ENCODE measurements at regions not wholly inside any gene's neighbourhood (a gene's known extent, or its start where the extent isn't known, plus 50 kb on each side); places are given as distances from the start of the nearest gene placed in this dataset.
A peak's percentile ranks its signal among the peaks of the same experiment; 100 is the strongest.

- ChIA-PET CTCF (interaction anchor here (1.5 kb wide), 1 partner anchor 12 kb away, joined by 3 read pairs; no protein-coding TSS in a partner anchor), POLR2A (no interaction called here)
- Mint-ChIP-seq H3K9me3 (ENCODE audit: low read depth) (no peaks in the 10 kb centered on the region), H3K4me3 (no peak overlapping the region), H3K27me3 (peaks cover 22% of the 10 kb centered on the region), H3K36me3 (ENCODE audit: low read depth) (no peaks in the 10 kb centered on the region), H3K27ac (no peak overlapping the region), H3K4me1 (no peaks in the 10 kb centered on the region)
- no peak for ATAC-seq
- intact Hi-C loops (cut with DNase I, micrococcal nuclease): no loop called here
- no peak for DNase-seq
These were observed 534.7 kb downstream of the PLCL1 start for GRCh38 chr2:198339116-198339515.

GRCh38 chr2:198337368-198337767, 533.0 kb downstream of the PLCL1 start:
- no peaks in the 10 kb centered on the region for H3K4me1 Mint-ChIP-seq
- POLR2A ChIA-PET: no interaction called here
- ATAC-seq (no peak), DNase-seq (no peak)
- H3K27ac Mint-ChIP-seq: no peak overlapping the region
- intact Hi-C loops (cut with DNase I, micrococcal nuclease): no loop called here
- H3K4me3 Mint-ChIP-seq: no peak overlapping the region
- H3K36me3 Mint-ChIP-seq (ENCODE audit: low read depth): no peaks in the 10 kb centered on the region
- H3K9me3 Mint-ChIP-seq (ENCODE audit: low read depth): no peaks in the 10 kb centered on the region
- peaks cover 19% of the 10 kb centered on the region for H3K27me3 Mint-ChIP-seq
- CTCF ChIA-PET: interaction anchor here (0.6 to 1.5 kb wide), 4 partner anchors 13 to 87 kb away, joined by 3 to 4 read pairs (median 3); no protein-coding TSS in a partner anchor

DNA sequence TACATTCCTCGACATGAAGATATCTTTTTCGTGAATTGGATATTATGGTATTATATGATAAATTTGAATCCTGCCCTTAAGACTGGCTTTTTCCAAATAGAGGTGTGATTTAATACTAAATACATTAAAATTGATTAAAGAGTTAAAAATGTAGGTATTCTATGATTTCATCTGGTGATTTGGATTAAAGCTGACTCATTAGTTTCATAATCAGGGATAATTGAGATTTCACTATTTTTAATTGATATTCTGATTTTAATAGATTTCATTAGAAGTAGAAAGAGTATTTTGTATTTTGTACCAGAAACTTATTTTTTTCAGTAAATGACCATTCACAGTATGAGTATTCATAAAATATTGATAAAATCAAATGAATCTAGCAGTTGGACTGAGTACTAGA, 524.1 kb downstream of the PLCL1 start:
- no peaks in the 10 kb centered on the region for H3K9me3 Mint-ChIP-seq (ENCODE audit: low read depth)
- H3K27me3 Mint-ChIP-seq: peaks cover 11% of the 10 kb centered on the region
- H3K4me3 Mint-ChIP-seq: no peak overlapping the region
- no peak for ATAC-seq
- ChIA-PET CTCF (interaction anchor here (1.0 kb wide), 1 partner anchor 19 kb away, joined by 3 read pairs; no protein-coding TSS in a partner anchor), POLR2A (no interaction called here)
- H3K36me3 Mint-ChIP-seq (ENCODE audit: low read depth): no peaks in the 10 kb centered on the region
- H3K27ac Mint-ChIP-seq: no peak overlapping the region
- intact Hi-C loops (cut with DNase I, micrococcal nuclease): no loop called here
- H3K4me1 Mint-ChIP-seq: peaks cover 21% of the 10 kb centered on the region
- DNase-seq: no peak

DNA sequence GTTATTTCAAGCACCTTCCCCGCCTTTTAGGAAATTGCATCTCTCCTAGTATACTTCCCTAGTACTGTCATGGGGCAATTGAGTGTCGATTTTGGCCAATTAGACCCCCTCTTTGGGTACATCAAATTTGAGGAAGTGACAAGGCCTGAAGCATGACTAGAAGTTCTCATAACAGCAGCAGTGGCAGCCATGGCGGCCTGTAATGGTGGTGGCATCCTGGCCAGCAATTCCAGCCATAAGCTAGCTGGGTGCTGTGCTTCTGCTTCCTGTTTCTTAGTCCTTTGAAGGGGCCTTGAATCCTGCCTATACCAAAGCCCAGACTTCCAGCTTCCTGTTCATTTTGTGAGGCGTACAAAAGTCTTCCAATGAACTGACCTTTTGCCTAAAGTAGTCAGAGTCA, 523.1 kb downstream of the PLCL1 start:
- Mint-ChIP-seq H3K36me3 (ENCODE audit: low read depth) (no peaks in the 10 kb centered on the region), H3K9me3 (ENCODE audit: low read depth) (no peaks in the 10 kb centered on the region), H3K4me3 (no peak overlapping the region), H3K4me1 (peaks cover 21% of the 10 kb centered on the region), H3K27me3 (peaks cover 13% of the 10 kb centered on the region), H3K27ac (no peak overlapping the region)
- no peak for DNase-seq
- no peak for ATAC-seq
- POLR2A ChIA-PET: no interaction called here
- intact Hi-C loops (cut with DNase I, micrococcal nuclease): no loop called here
- CTCF ChIA-PET: no interaction called here

GRCh38 chr2:198326431-198326830, 522.0 kb downstream of the PLCL1 start:
- POLR2A ChIA-PET: no interaction called here
- Mint-ChIP-seq H3K36me3 (ENCODE audit: low read depth) (no peaks in the 10 kb centered on the region), H3K4me3 (no peak overlapping the region), H3K4me1 (peaks cover 21% of the 10 kb centered on the region), H3K9me3 (ENCODE audit: low read depth) (no peaks in the 10 kb centered on the region), H3K27me3 (peaks cover 16% of the 10 kb centered on the region), H3K27ac (no peak overlapping the region)
- intact Hi-C loops (cut with DNase I, micrococcal nuclease): no loop called here
- ATAC-seq: peak; percentile 76
- CTCF ChIA-PET: no interaction called here
- no peak for DNase-seq

GRCh38 chr2:198325359-198325758, 521.0 kb downstream of the PLCL1 start:
- DNase-seq (no peak), ATAC-seq (peak; percentile 75)
- Mint-ChIP-seq H3K27me3 (peaks cover 19% of the 10 kb centered on the region), H3K4me1 (peaks cover 21% of the 10 kb centered on the region), H3K36me3 (ENCODE audit: low read depth) (no peaks in the 10 kb centered on the region), H3K4me3 (no peak overlapping the region), H3K27ac (no peak overlapping the region), H3K9me3 (ENCODE audit: low read depth) (no peaks in the 10 kb centered on the region)
- CTCF ChIA-PET: no interaction called here
- POLR2A ChIA-PET: no interaction called here
- intact Hi-C loops (cut with DNase I, micrococcal nuclease): no loop called here

GRCh38 chr2:198324071-198324470, 519.7 kb downstream of the PLCL1 start:
- H3K4me3 Mint-ChIP-seq: no peak overlapping the region
- no peak overlapping the region for H3K27ac Mint-ChIP-seq
- no peaks in the 10 kb centered on the region for H3K36me3 Mint-ChIP-seq (ENCODE audit: low read depth)
- H3K4me1 Mint-ChIP-seq: peaks cover 21% of the 10 kb centered on the region
- ChIA-PET CTCF (interaction anchor here (0.8 to 1.3 kb wide), 5 partner anchors 9 to 27 kb away, joined by 3 to 10 read pairs (median 3); no protein-coding TSS in a partner anchor), POLR2A (no interaction called here)
- intact Hi-C loops (cut with DNase I, micrococcal nuclease): no loop called here
- ATAC-seq (no peak), DNase-seq (no peak)
- H3K9me3 Mint-ChIP-seq (ENCODE audit: low read depth): no peaks in the 10 kb centered on the region
- H3K27me3 Mint-ChIP-seq: peaks cover 22% of the 10 kb centered on the region

DNA sequence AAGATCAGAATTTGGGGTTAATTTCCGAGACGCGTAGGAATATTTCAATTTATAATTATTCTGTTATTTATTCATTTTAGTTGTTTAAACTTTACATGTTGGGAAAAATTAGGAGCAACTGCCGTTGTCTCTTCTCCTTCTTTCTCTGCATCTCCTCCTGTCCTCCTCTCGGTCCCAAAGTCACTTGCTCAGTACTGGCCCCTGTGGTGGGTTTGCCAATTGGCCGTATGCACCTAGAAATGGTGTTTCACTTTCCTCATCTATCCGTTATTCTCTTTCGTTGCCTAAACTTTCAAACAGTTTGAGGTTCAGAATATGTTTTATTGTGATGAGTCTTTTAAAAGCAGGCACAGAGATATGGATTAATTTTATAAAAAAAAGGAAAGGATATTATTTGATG, 517.9 kb downstream of the PLCL1 start:
- intact Hi-C loops (cut with DNase I, micrococcal nuclease): no loop called here
- Mint-ChIP-seq H3K4me1 (peaks cover 18% of the 10 kb centered on the region), H3K27me3 (peaks cover 22% of the 10 kb centered on the region), H3K9me3 (ENCODE audit: low read depth) (no peaks in the 10 kb centered on the region), H3K27ac (no peak overlapping the region), H3K4me3 (no peak overlapping the region), H3K36me3 (ENCODE audit: low read depth) (no peaks in the 10 kb centered on the region)
- DNase-seq: no peak
- POLR2A ChIA-PET: no interaction called here
- CTCF ChIA-PET: no interaction called here
- ATAC-seq: no peak

DNA sequence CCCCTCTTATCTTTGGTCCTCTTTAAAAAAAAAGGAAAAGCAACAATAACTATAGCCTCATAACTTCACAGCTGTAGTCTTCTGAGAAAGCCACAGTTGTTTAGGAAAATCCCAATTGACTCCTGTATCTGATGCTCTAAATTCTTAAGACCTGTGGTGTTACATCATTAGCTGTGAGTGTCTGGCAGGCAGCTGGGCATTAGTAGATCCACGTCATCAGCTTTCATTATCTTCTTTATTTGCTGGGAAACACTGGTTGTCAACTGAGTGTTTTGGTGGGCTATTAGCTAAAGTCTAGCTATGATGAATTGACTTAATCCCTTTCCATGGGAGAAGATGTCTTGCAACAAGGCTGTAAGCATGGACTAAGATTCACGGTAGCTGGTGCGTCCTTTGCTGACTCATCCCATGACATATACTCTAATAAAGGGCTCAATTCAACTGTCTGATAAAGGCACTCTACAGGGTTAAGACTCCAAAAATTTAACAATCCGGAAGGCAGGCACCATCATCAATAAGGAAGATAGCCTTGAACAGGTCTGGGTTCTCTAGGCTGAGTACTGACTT, 517.2 kb downstream of the PLCL1 start:
- Mint-ChIP-seq H3K9me3 (ENCODE audit: low read depth) (no peaks in the 10 kb centered on the region), H3K4me1 (peaks cover 14% of the 10 kb centered on the region), H3K27me3 (peaks cover 28% of the 10 kb centered on the region), H3K36me3 (ENCODE audit: low read depth) (no peaks in the 10 kb centered on the region), H3K27ac (no peak overlapping the region), H3K4me3 (no peak overlapping the region)
- intact Hi-C loops (cut with DNase I, micrococcal nuclease): no loop called here
- DNase-seq: no peak
- no peak for ATAC-seq
- POLR2A ChIA-PET: no interaction called here
- CTCF ChIA-PET: interaction anchor here (0.8 to 1.1 kb wide), 2 partner anchors 11 to 749 kb away, joined by 3 read pairs; no protein-coding TSS in a partner anchor

- H3K27me3 Mint-ChIP-seq: peaks cover 45% of the 10 kb centered on the region
- ChIA-PET CTCF (interaction anchor here (2.0 kb wide), 1 partner anchor 1172 kb away, joined by 9 read pairs; no protein-coding TSS in a partner anchor), POLR2A (no interaction called here)
- H3K4me1 Mint-ChIP-seq: no peaks in the 10 kb centered on the region
- no peak overlapping the region for H3K4me3 Mint-ChIP-seq
- no peaks in the 10 kb centered on the region for H3K9me3 Mint-ChIP-seq (ENCODE audit: low read depth)
- no peaks in the 10 kb centered on the region for H3K36me3 Mint-ChIP-seq (ENCODE audit: low read depth)
- DNase-seq (no peak), ATAC-seq (no peak)
- intact Hi-C loops (cut with DNase I, micrococcal nuclease): loop anchor here (10.0 kb wide), 2 partner anchors 1278 to 1418 kb away; no protein-coding TSS in a partner anchor
- no peak overlapping the region for H3K27ac Mint-ChIP-seq
These were observed 512.5 kb downstream of the PLCL1 start for GRCh38 chr2:198316852-198317396.

- CTCF ChIA-PET: interaction anchor here (1.2 to 3.7 kb wide), 5 partner anchors 12 to 1173 kb away, joined by 3 to 42 read pairs (median 5); no protein-coding TSS in a partner anchor
These were observed 511.6 kb downstream of the PLCL1 start for GRCh38 chr2:198315791-198316630.

More at GRCh38 chr2:198315791-198316630, 511.6 kb downstream of the PLCL1 start:
- Mint-ChIP-seq H3K4me1 (no peaks in the 10 kb centered on the region), H3K27ac (no peak overlapping the region), H3K9me3 (ENCODE audit: low read depth) (no peaks in the 10 kb centered on the region), H3K36me3 (ENCODE audit: low read depth) (no peaks in the 10 kb centered on the region), H3K27me3 (peaks cover 45% of the 10 kb centered on the region), H3K4me3 (no peak overlapping the region)
- intact Hi-C loops (cut with DNase I, micrococcal nuclease): loop anchor here (2.0 to 10.0 kb wide), 5 partner anchors 1147 to 1423 kb away; no protein-coding TSS in a partner anchor
- ATAC-seq (no peak), DNase-seq (no peak)
- POLR2A ChIA-PET: no interaction called here

Measured in activated CD4-positive, alpha-beta T cell treated with anti-CD3 and anti-CD28 coated beads for 36 hours (primary cell).